HepG2 (cell line): ENCODE measurements at regions not wholly inside any gene's neighbourhood (a gene's known extent, or its start where the extent isn't known, plus 50 kb on each side); places are given as distances from the start of the nearest gene placed in this dataset.

ENCODE experiments used
- ATAC-seq: fragments of 200-7000 bp; cut with Tn5 transposase; 3 replicates; pipeline ENCODE4 v1.9.1; 2020; ENCODE audit warnings: mild to moderate bottlenecking, moderate library complexity
- BruUV-seq: library from RNA; stranded (reverse); fragments of 400-500 nt; replicated peaks from 2 replicates; lab custom pipeline; 2021; lab: Mats Ljungman, UMichigan
- CTCF ChIA-PET: fragments of 300-600 bp; formaldehyde crosslinking; extraction: SDS; loops from one replicate; lab custom pipeline; 2021; ENCODE audit warnings: low total read pairs, inconsistent platforms, low intra/inter-chr PET ratio; lab: Yijun Ruan, JAX
- POLR2A ChIA-PET: fragments of 350-600 bp; sonication (Branson Sonifier 250); formaldehyde crosslinking; loops from one replicate; lab custom pipeline; 2020; ENCODE audit warnings: antibody characterized with exemption, inconsistent platforms; lab: Yijun Ruan, JAX
- DNase-seq: peaks from one replicate; pipeline ENCODE4 v3.0.0-alpha.2; 2015; ENCODE audit warnings: low spot score
- FAIRE-seq: peaks from 3 replicates; lab custom pipeline; 2011; peaks lifted over from hg19 to GRCh38; lab: Jason Lieb, UNC
- H2AFZ ChIP-seq: one replicate; pipeline ENCODE4 v1.6.1; 2011; ENCODE audit warnings: low read length, inconsistent platforms
- H3K27ac ChIP-seq: fragments of 300-600 bp; 3 replicates; pipeline ENCODE4 v1.8.0; 2011; ENCODE audit warnings: mixed run types, mild to moderate bottlenecking, mixed read lengths, low read length, inconsistent platforms; ENCODE audit not compliant: insufficient read depth; ENCODE audit errors: extremely low read length
- H3K27me3 ChIP-seq, 2 experiments: fragments of 200-600 bp in 1 of 2; 2 replicates in 1 of 2; 3 replicates in 1 of 2; pipeline versions ENCODE4 v1.6.0 to v1.8.0; 2011; ENCODE audit warnings: low read length in 2 of 2, mild to moderate bottlenecking in 2 of 2, moderate library complexity in 2 of 2, inconsistent platforms in 1 of 2; ENCODE audit not compliant: insufficient read depth in 2 of 2, control insufficient read depth in 1 of 2
- H3K36me3 ChIP-seq, 2 experiments: fragments of 200-600 bp in 1 of 2; replicated peaks in 1 of 2; 2 replicates in 1 of 2; 3 replicates in 1 of 2; pipeline versions ENCODE4 v1.5.1 to v1.8.0; 2011; ENCODE audit warnings: low read length in 2 of 2, inconsistent platforms in 1 of 2; ENCODE audit not compliant: insufficient read depth in 2 of 2, control insufficient read depth in 1 of 2
- H3K4me1 ChIP-seq: 2 replicates; pipeline ENCODE4 v1.5.1; 2012; ENCODE audit warnings: low read length, inconsistent platforms; ENCODE audit not compliant: insufficient read depth
- H3K4me2 ChIP-seq: 2 replicates; pipeline ENCODE4 v1.6.0; 2011; ENCODE audit warnings: low read depth, low read length, inconsistent platforms
- H3K4me3 ChIP-seq, 3 experiments: fragments of 200-600 bp in 1 of 3; sonication (generic), shearing (Covaris generic) in 1 of 3; replicated peaks in 1 of 3; 2 replicates each; pipeline ENCODE4 v1.5.1; 2011 to 2016; ENCODE audit warnings: low read length in 3 of 3, inconsistent platforms in 2 of 3, low read depth in 2 of 3, mild to moderate bottlenecking in 2 of 3, control low read depth in 1 of 3, mixed read lengths in 1 of 3; ENCODE audit not compliant: insufficient read depth in 1 of 3
- H3K79me2 ChIP-seq: one replicate; pipeline ENCODE4 v1.6.1; 2011; ENCODE audit warnings: low read length, inconsistent platforms; ENCODE audit not compliant: insufficient read depth
- H3K9ac ChIP-seq: 2 replicates; pipeline ENCODE4 v1.6.0; 2011; ENCODE audit warnings: mild to moderate bottlenecking, low read depth, low read length, inconsistent platforms; ENCODE audit not compliant: insufficient read depth
- H3K9me3 ChIP-seq: 2 replicates; pipeline ENCODE4 v1.5.1; 2012; ENCODE audit warnings: mild to moderate bottlenecking, low read length
- H4K20me1 ChIP-seq: 2 replicates; pipeline ENCODE4 v1.6.0; 2011; ENCODE audit warnings: inconsistent platforms, mild to moderate bottlenecking, low read length, moderate library complexity; ENCODE audit not compliant: insufficient read depth
- BATF2 ChIP-seq: sonication (generic); formaldehyde crosslinking; IDR thresholded peaks from 2 replicates; pipeline ENCODE4 v1.8.0; 2022; ENCODE audit warnings: mild to moderate bottlenecking, missing genetic modification reagents, moderate library complexity
- FOXP4 ChIP-seq: sonication (generic); formaldehyde crosslinking; IDR thresholded peaks from 2 replicates; pipeline ENCODE4 v1.4.0; 2020; ENCODE audit warnings: missing genetic modification reagents
- GABPB1 ChIP-seq: IDR thresholded peaks from 2 replicates; pipeline ENCODE4 v1.6.1; 2016; ENCODE audit warnings: mild to moderate bottlenecking, missing genetic modification reagents, moderate library complexity, missing compliant biosample characterization
- IKZF4 ChIP-seq: sonication (generic); formaldehyde crosslinking; IDR thresholded peaks from 2 replicates; pipeline ENCODE4 v1.5.1; 2020; ENCODE audit warnings: borderline replicate concordance, mild to moderate bottlenecking, low read depth, missing genetic modification reagents; ENCODE audit errors: not compliant biosample characterization
- MIXL1 ChIP-seq: IDR thresholded peaks from 2 replicates; pipeline ENCODE4 v1.6.1; 2016
- PREB ChIP-seq: sonication (generic); formaldehyde crosslinking; IDR thresholded peaks from 2 replicates; pipeline ENCODE4 v1.4.0; 2020; ENCODE audit warnings: missing genetic modification reagents
- RAD21 ChIP-seq: fragments of 450-650 bp; formaldehyde crosslinking; IDR thresholded peaks from 2 replicates; pipeline ENCODE4 v1.5.0; 2020; ENCODE audit warnings: mild to moderate bottlenecking
- RFX3 ChIP-seq: IDR thresholded peaks from 2 replicates; pipeline ENCODE4 v1.6.1; 2016; ENCODE audit warnings: missing biosample characterization, missing genetic modification reagents
- SIX4 ChIP-seq: sonication (generic); formaldehyde crosslinking; IDR thresholded peaks from 2 replicates; pipeline ENCODE4 v1.4.0; 2020; ENCODE audit warnings: missing genetic modification reagents
- TERF1 ChIP-seq: sonication (generic); formaldehyde crosslinking; IDR thresholded peaks from 2 replicates; pipeline ENCODE4 v1.8.0; 2022; ENCODE audit warnings: mild to moderate bottlenecking, missing genetic modification reagents, moderate library complexity
- THAP7 ChIP-seq: sonication (generic); formaldehyde crosslinking; IDR thresholded peaks from 2 replicates; pipeline ENCODE4 v1.8.1; 2023; ENCODE audit warnings: mild to moderate bottlenecking, missing genetic modification reagents
- U2AF2 ChIP-seq: fragments of 200-400 bp; formaldehyde crosslinking; IDR thresholded peaks from 2 replicates; pipeline ENCODE4 v1.6.1; 2017; ENCODE audit warnings: low read depth, mild to moderate bottlenecking, low read length
- ZFP1 ChIP-seq: IDR thresholded peaks from 2 replicates; pipeline ENCODE4 v1.6.1; 2016
- ZNF205 ChIP-seq: IDR thresholded peaks from 2 replicates; pipeline ENCODE4 v1.6.1; 2018; ENCODE audit warnings: missing biosample characterization, missing genetic modification reagents
- ZNF33A ChIP-seq: sonication (generic); formaldehyde crosslinking; IDR thresholded peaks from 2 replicates; pipeline ENCODE4 v1.5.1; 2020; ENCODE audit warnings: missing genetic modification reagents, mild to moderate bottlenecking, moderate library complexity, borderline replicate concordance
- ZNF546 ChIP-seq: sonication (generic); formaldehyde crosslinking; conservative IDR thresholded peaks from 2 replicates; pipeline ENCODE4 v1.8.1; 2023; ENCODE audit warnings: mild to moderate bottlenecking, missing genetic modification reagents
- ZNF746 ChIP-seq: sonication (generic); formaldehyde crosslinking; IDR thresholded peaks from 2 replicates; pipeline ENCODE4 v1.8.0; 2022; ENCODE audit warnings: mild to moderate bottlenecking, missing genetic modification reagents
- ZNF790 ChIP-seq: sonication (generic); formaldehyde crosslinking; IDR thresholded peaks from 2 replicates; pipeline ENCODE4 v1.8.0; 2022; ENCODE audit warnings: missing genetic modification reagents, mild to moderate bottlenecking, borderline replicate concordance
- WGBS: methylation state at CpG from one replicate; pipeline ENCODE4 v1.1.6; 2017; ENCODE audit warnings: low lambda C conversion rate; 5-methylcytosine and 5-hydroxymethylcytosine counted together
- in situ Hi-C: cut with HindIII; loops from 2 replicates; pipeline ENCODE4 v1.10.0; 2017; ENCODE audit warnings: low pct_unique_long_range_greater_than_20kb; ENCODE audit not compliant: extremely low pct_ligation_motif_present
- intact Hi-C: fragments of 100-400 bp; cut with micrococcal nuclease; formaldehyde crosslinking; loops from one replicate; pipeline ENCODE4 v1.10.0; 2022; ENCODE audit not compliant: unreplicated experiment

GRCh38 chr7:35437619-35438275 is 183.8 kb upstream of the TBX20 start (continued):
- TF ChIP-seq U2AF2 (no peak), THAP7 (CRISPR knock-in tag) (no peak), ZNF790 (CRISPR knock-in tag) (no peak), ZNF746 (CRISPR knock-in tag) (no peak), ZNF33A (no peak)

GRCh38 chr7:35436452-35436851 is 182.6 kb upstream of the TBX20 start:
- POLR2A ChIA-PET = no interaction called here
- TF ChIP-seq RAD21 (no peak), ZNF546 (no peak), GABPB1 (no peak), RFX3 (CRISPR knock-in tag) (no peak), PREB (CRISPR knock-in tag) (no peak), IKZF4 (CRISPR knock-in tag) (no peak), ZFP1 (CRISPR knock-in tag) (no peak), MIXL1 (CRISPR knock-in tag) (no peak), SIX4 (no peak), BATF2 (CRISPR knock-in tag) (no peak), TERF1 (CRISPR knock-in tag) (no peak), FOXP4 (CRISPR knock-in tag) (no peak), ZNF205 (CRISPR knock-in tag) (no peak)
- in situ Hi-C loops (no loop called here), intact Hi-C loops (no loop called here)
- Histone ChIP-seq H4K20me1 (no peaks in the 10 kb centered on the region), H3K79me2 (no peaks in the 10 kb centered on the region), H3K27ac (no peak overlapping the region), H3K9ac (no peak overlapping the region), H3K4me1 (no peaks in the 10 kb centered on the region), H3K36me3 (no peaks in the 10 kb centered on the region), H3K4me2 (no peak overlapping the region), H3K4me3 (no peak overlapping the region), H3K9me3 (no peaks in the 10 kb centered on the region; the same call in 1 of the 2 replicates), H3K27me3 (no peaks in the 10 kb centered on the region), H2AFZ (no peak overlapping the region)
- ATAC-seq (no peak), FAIRE-seq (no peak), DNase-seq (no peak)
- 5% methylated on average over 5 of the region's 5 CpGs for WGBS
- BruUV-seq = no TSS peak
- CTCF ChIA-PET = no interaction called here
